Activated naive CD4-positive, alpha-beta T cell treated with anti-CD3 and anti-CD28 coated beads, Interleukin-2, amount 50 U/mL, for 72 hours (primary cell): ENCODE measurements at regions not wholly inside any gene's neighbourhood (a gene's known extent, or its start where the extent isn't known, plus 50 kb on each side); places are given as distances from the start of the nearest gene placed in this dataset.

Experiments
- ATAC-seq, 2 donors: fragments of 150-1000 bp; cut with Tn5 transposase; 2 replicates each; pipeline ENCODE4 v1.10.0; 2021; ENCODE audit warnings: mild to moderate bottlenecking in 2 of 2, moderate library complexity in 2 of 2
- DNase-seq, 2 donors: peaks; one replicate each; pipeline ENCODE4 v3.0.0; 2021 to 2022; ENCODE audit warnings: low spot score in 2 of 2
- H3K27ac Mint-ChIP-seq, 2 donors: one replicate each; pipeline ENCODE4 v1.8.0; 2022; ENCODE audit warnings: mild to moderate bottlenecking in 2 of 2, mixed read lengths in 2 of 2
- H3K36me3 Mint-ChIP-seq, 2 donors: one replicate each; pipeline ENCODE4 v1.8.0; 2022; ENCODE audit warnings: mixed read lengths in 2 of 2
- H3K9me3 Mint-ChIP-seq, 2 donors: one replicate each; pipeline ENCODE4 v1.8.0; 2022; ENCODE audit warnings: mixed read lengths in 2 of 2

DNA sequence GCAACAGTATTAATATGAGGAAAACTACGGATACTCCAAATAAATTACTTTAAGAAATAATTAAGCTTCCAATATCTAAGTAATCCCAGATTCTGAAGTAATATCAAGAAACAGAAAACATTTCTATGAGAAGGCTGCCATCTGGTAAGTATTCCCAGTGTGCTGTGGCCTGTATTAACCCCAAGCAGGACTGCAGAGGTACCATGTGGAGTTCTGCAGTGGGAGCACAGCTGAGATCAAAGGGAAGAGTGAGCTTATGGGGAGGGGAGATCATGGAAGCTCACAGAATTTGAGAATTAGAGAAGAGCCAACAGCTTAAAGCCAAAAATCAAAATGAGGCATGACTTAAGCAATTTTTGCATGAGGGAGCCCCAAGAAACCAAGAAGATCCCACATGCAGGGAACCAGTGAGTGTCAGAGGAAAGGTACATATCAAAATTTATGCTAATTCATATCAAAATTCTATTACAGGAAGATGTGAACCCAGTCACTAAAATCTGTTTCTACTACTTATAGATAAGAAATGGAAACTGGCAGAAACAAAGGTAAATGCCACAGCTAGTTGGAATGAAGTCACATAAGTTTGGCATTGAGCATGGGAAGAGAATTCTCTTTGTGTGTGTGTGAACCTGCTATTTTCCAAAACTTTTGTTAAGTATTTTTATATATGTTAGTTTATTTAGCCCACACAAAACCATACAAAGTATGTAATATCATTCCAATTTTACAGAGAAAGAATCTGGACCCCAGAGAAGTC lies 62.6 kb upstream of the KITLG start:
- Mint-ChIP-seq H3K9me3 (no peaks in the 10 kb centered on the region), H3K36me3 (no peaks in the 10 kb centered on the region), H3K27ac (no peak overlapping the region)
- DNase-seq (no peak), ATAC-seq (no peak)

DNA sequence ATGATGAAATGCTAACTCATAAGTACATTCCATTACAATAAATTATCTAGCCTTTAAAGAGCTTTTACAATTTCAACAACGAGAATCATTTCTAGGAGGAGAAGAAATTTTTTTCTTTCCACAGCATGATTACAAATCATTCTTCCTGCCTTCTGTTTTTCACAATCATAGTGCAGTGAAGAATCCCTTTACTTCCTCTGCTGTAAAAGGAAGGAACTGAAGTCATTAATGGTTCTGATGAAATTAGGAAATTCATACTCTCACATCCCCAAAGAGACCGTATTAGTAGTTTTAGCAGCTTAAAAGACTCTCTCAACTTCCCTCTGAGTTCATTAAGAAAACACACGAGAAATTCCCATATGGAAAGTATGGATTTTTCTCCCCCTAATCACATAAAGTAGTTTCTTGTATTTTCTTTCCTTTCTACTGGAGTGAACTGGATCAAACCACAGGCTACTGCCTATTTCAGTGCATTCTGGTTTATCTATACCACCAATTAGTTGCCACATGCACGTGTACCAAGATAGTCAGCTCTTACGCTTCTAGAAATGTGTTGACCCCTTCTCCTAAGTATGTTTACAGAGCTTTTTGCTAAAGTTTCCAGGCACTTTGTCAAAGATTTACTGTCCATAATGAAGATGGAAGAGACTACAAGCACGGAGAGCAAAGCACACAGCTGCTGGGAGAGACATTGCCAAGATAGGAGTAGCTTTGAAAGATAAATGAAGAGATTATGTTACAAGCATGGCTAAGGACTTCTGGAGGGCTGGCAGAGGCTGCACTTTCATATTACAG lies 58.9 kb upstream of the KITLG start:
- H3K9me3 Mint-ChIP-seq = no peaks in the 10 kb centered on the region
- no peak overlapping the region for H3K27ac Mint-ChIP-seq
- ATAC-seq = no peak
- H3K36me3 Mint-ChIP-seq = no peaks in the 10 kb centered on the region
- DNase-seq = no peak

DNA sequence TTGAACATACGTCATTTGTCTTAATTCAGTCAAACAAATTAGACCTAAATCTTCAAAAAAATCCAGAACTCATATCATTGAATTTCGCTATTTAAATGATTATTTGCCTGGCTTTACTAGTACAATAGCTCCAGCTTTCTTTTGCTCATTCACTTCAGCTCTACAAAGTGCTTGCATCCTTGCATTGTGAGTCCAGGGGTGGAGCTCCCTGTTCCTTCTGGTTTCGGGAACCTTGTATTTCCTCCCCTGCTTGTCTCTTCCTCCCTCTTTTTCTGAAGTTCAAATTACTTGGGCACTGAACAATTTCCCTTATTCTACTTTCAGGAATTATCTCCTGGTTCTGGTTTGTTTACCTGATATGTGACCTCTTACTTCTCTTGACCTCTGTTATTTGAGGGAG lies 58.1 kb upstream of the KITLG start:
- ATAC-seq (no peak), DNase-seq (no peak)
- Mint-ChIP-seq H3K27ac (no peak overlapping the region), H3K36me3 (no peaks in the 10 kb centered on the region), H3K9me3 (no peaks in the 10 kb centered on the region)

DNA sequence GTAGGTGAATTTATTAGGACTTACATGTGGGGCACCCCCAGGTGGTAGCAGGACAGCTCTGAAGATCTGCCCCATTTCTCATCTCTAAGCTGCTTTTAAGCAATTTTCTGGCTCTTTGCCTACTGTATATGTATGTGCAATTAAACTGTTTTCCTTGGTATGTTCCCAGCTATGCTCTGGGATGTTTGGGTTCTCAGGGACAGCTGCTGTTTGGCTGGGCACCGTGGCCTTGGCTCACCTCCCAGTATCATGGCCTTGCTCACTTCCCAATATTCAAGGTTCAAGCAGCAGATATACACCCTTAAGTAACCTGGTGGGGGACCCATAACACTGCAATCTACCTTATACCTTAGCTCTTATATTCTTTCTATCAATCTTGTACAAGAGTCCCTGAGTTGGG lies 53.7 kb upstream of the KITLG start:
- DNase-seq (no peak), ATAC-seq (no peak)
- H3K9me3 Mint-ChIP-seq = no peaks in the 10 kb centered on the region
- no peaks in the 10 kb centered on the region for H3K36me3 Mint-ChIP-seq
- H3K27ac Mint-ChIP-seq = no peak overlapping the region

DNA sequence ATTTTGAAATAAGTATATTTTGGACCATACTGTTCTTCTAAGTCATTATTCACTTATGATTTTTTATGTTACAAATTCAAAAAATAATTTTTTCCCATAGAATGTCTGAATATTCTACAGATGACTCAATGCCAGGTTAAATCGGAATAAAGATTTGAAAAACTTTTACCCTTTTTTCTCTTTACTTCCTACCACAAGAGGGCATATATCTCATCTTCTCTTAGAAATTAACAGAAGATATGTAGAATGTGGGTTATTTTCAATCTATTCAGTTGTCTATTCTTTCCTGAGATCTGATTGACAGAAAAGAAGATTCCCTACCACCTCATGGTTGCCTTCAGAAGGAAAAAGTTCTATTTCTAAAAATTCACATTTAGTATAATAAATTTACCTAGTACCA lies 53.0 kb upstream of the KITLG start:
- Mint-ChIP-seq H3K36me3 (no peaks in the 10 kb centered on the region), H3K27ac (no peak overlapping the region), H3K9me3 (no peaks in the 10 kb centered on the region)
- DNase-seq (no peak), ATAC-seq (no peak)

DNA sequence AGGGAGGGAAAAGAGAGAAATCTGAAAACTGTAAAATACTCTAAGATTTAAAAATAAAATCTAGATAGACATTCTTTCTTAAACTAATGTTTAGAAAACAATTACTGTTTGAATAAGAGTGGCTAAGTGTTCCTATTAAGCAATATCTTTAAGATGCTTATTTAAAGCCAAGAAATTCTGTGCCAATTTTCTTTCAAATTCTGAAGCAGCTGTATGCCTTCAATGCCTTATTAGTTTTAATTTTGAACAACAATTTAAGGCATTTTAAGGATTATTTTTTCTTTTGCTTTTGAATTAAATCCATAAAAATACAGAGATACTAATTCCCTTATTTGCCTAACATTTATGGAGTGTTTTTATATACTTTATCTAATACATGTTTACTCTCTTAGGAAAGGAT lies 50.3 kb upstream of the KITLG start:
- H3K36me3 Mint-ChIP-seq = no peaks in the 10 kb centered on the region
- no peak for DNase-seq
- no peak for ATAC-seq
- no peaks in the 10 kb centered on the region for H3K9me3 Mint-ChIP-seq
- H3K27ac Mint-ChIP-seq = no peak overlapping the region
